ENCODE measurements at regions not wholly inside any gene's neighbourhood (a gene's known extent, or its start where the extent isn't known, plus 50 kb on each side); places are given as distances from the start of the nearest gene placed in this dataset.

DNA sequence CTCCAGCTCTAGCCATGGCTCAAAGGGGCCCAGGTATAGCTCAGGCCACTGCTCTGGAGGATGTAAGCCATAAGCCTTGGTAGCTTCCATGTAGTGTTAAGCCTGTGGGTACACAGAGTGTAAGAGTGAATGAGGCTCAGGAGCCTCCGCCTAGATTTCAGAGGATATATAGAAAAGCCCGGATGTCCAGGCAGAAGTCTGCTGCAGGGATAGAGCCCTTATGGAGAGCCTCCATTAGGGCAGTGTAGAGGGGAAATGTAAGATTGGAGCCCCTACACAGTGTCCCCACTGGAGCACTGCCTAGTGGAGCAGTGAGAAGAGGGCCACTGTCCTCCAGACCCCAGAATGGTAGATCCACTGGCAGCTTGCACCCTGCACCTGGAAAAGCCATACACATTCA is 240.8 kb upstream of the KLF14 start:
- TF ChIP-seq, protein P1, sequence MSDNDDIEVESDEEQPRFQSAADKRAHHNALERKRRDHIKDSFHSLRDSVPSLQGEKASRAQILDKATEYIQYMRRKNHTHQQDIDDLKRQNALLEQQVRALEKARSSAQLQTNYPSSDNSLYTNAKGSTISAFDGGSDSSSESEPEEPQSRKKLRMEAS (IDR thresholded peaks at IDR 0.05), result no peak
- TF ChIP-seq ZBTB7A (IDR thresholded peaks at IDR 0.05; ENCODE audit: low read depth) (no peak), NFIC (IDR thresholded peaks at IDR 0.05) (no peak), EGR1 (IDR thresholded peaks at IDR 0.05) (no peak), TAF1 (IDR thresholded peaks at IDR 0.05; ENCODE audit: low read depth) (no peak)

DNA sequence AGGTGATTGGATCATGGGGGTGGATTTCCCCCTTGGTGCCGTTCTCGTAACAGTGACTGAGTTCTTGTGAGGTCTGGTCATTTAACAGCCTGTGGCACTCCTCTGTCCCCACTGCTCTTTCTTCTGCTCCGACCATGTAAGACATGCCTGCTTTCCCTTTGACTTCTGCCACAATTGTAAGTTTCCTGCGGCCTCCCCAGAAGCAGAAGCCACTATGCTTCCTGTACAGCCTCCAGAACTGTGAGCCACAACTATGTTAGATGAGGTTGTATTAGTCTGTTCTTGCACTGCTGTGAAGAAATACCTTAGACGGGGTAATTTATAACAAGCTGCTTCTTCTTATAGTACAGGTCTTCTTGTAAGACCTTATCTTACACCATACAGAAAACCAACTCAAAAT is 241.7 kb upstream of the KLF14 start:
- TF ChIP-seq YY1 (IDR thresholded peaks at IDR 0.05; ENCODE audit: low read depth), result no peak
- TF ChIP-seq ZBTB7A (IDR thresholded peaks at IDR 0.05; ENCODE audit: low read depth), result no peak
- no peak for TF ChIP-seq CREB1 (IDR thresholded peaks at IDR 0.05; ENCODE audit: low read depth)
- TF ChIP-seq RAD21 (IDR thresholded peaks at IDR 0.05; ENCODE audit: low read depth), result no peak
- TF ChIP-seq EGR1 (IDR thresholded peaks at IDR 0.05), result no peak
- no peak for TF ChIP-seq CEBPB (IDR thresholded peaks at IDR 0.05)
- TF ChIP-seq TEAD4 (IDR thresholded peaks at IDR 0.05), result no peak
- TF ChIP-seq, protein P1 (IDR thresholded peaks at IDR 0.05), result no peak
- no peak for TF ChIP-seq NFIC (IDR thresholded peaks at IDR 0.05)
- TF ChIP-seq TCF12 (IDR thresholded peaks at IDR 0.05; ENCODE audit: low read depth), result no peak
- TF ChIP-seq FOXM1 (IDR thresholded peaks at IDR 0.05; ENCODE audit: borderline replicate concordance, low read depth), result no peak
- TF ChIP-seq EP300 (IDR thresholded peaks at IDR 0.05; ENCODE audit: borderline replicate concordance), result no peak
- TF ChIP-seq, protein P2, sequence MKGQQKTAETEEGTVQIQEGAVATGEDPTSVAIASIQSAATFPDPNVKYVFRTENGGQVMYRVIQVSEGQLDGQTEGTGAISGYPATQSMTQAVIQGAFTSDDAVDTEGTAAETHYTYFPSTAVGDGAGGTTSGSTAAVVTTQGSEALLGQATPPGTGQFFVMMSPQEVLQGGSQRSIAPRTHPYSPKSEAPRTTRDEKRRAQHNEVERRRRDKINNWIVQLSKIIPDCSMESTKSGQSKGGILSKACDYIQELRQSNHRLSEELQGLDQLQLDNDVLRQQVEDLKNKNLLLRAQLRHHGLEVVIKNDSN (IDR thresholded peaks at IDR 0.05), result no peak

DNA sequence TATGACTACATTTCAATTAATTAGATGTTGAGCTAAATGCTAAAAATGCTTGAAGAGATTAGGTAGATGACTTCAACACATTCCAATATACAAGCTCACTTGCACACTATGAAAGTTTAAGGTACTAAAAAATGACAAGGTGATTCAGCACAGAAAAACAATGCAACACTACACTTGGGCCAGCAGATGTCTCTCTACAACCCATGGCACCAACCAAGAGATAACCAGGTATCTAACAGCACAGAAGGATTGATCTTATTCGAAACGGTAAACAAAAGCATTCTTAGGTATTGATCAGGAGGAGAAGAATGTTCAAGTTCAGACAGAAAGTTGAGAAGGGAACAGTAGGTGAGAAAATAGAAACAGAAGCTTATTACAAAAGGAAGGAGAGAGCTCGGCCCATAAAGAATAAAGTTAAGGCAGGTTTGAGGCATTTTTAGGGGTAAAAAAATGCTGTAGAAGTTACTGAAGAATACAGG is 248.2 kb upstream of the KLF14 start:
- TF ChIP-seq ZBTB7A (IDR thresholded peaks at IDR 0.05; ENCODE audit: low read depth), result no peak
- TF ChIP-seq RAD21 (IDR thresholded peaks at IDR 0.05; ENCODE audit: low read depth), result peak; percentile 72

DNA sequence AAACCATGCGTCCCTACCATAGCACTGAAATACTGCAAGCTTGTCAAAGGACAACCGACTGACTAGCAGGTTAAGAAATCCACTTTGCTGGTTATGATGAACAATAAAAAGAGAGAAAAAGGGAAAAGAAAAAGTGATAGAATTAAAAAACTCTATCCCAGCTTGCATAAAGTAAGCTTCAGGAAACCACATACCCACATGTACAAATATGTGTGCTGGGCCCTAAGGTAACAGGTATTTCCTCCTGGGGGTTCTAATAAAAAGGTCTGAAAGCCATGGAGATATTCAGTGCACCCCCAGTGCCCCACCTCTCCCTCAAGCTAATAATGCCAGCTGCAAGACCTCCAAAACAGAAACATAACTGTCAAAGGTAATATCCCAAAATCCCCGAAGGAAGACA is 248.6 kb upstream of the KLF14 start:
- TF ChIP-seq, protein P1 (IDR thresholded peaks at IDR 0.05), result no peak
- TF ChIP-seq EP300 (IDR thresholded peaks at IDR 0.05; ENCODE audit: borderline replicate concordance), result no peak
- TF ChIP-seq NFIC (IDR thresholded peaks at IDR 0.05), result no peak
- no peak for TF ChIP-seq ZBTB7A (IDR thresholded peaks at IDR 0.05; ENCODE audit: low read depth)
- TF ChIP-seq, protein P3, sequence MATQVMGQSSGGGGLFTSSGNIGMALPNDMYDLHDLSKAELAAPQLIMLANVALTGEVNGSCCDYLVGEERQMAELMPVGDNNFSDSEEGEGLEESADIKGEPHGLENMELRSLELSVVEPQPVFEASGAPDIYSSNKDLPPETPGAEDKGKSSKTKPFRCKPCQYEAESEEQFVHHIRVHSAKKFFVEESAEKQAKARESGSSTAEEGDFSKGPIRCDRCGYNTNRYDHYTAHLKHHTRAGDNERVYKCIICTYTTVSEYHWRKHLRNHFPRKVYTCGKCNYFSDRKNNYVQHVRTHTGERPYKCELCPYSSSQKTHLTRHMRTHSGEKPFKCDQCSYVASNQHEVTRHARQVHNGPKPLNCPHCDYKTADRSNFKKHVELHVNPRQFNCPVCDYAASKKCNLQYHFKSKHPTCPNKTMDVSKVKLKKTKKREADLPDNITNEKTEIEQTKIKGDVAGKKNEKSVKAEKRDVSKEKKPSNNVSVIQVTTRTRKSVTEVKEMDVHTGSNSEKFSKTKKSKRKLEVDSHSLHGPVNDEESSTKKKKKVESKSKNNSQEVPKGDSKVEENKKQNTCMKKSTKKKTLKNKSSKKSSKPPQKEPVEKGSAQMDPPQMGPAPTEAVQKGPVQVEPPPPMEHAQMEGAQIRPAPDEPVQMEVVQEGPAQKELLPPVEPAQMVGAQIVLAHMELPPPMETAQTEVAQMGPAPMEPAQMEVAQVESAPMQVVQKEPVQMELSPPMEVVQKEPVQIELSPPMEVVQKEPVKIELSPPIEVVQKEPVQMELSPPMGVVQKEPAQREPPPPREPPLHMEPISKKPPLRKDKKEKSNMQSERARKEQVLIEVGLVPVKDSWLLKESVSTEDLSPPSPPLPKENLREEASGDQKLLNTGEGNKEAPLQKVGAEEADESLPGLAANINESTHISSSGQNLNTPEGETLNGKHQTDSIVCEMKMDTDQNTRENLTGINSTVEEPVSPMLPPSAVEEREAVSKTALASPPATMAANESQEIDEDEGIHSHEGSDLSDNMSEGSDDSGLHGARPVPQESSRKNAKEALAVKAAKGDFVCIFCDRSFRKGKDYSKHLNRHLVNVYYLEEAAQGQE (IDR thresholded peaks at IDR 0.05; ENCODE audit: low read depth), result no peak
- TF ChIP-seq, protein P2 (IDR thresholded peaks at IDR 0.05), result no peak
- TF ChIP-seq FOXM1 (IDR thresholded peaks at IDR 0.05; ENCODE audit: borderline replicate concordance, low read depth), result no peak
- no peak for TF ChIP-seq TCF12 (IDR thresholded peaks at IDR 0.05; ENCODE audit: low read depth)
- no peak for TF ChIP-seq TEAD4 (IDR thresholded peaks at IDR 0.05)
- no peak for TF ChIP-seq YY1 (IDR thresholded peaks at IDR 0.05; ENCODE audit: low read depth)

DNA sequence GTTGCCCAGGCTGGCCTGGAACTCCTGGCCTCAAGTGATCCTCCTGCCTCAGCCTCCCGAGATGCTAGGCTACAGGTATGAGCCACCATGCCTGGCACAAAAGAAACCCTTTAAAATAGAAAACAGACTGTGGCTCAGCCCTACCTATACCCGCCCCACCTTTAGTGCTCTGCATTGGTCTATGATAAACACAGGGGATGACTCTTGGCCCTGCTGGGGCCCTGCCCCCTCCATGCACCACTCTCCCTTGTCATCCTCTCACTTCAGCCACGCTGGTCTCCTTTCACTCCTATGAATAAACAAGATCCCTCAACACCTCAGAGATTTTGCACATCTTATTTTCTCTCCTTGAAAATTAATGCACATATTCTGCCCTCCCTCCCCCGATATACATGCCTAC is 251.4 kb upstream of the KLF14 start:
- no peak for TF ChIP-seq CREB1 (IDR thresholded peaks at IDR 0.05; ENCODE audit: low read depth)
- TF ChIP-seq, protein P2 (IDR thresholded peaks at IDR 0.05), result no peak
- TF ChIP-seq EP300 (IDR thresholded peaks at IDR 0.05; ENCODE audit: borderline replicate concordance), result no peak
- no peak for TF ChIP-seq TAF1 (IDR thresholded peaks at IDR 0.05; ENCODE audit: low read depth)
- TF ChIP-seq YY1 (IDR thresholded peaks at IDR 0.05; ENCODE audit: low read depth), result no peak
- TF ChIP-seq EGR1 (IDR thresholded peaks at IDR 0.05), result no peak
- TF ChIP-seq CEBPB (IDR thresholded peaks at IDR 0.05), result no peak
- TF ChIP-seq, protein P3 (IDR thresholded peaks at IDR 0.05; ENCODE audit: low read depth), result no peak
- TF ChIP-seq TEAD4 (IDR thresholded peaks at IDR 0.05), result no peak
- no peak for TF ChIP-seq ZBTB7A (IDR thresholded peaks at IDR 0.05; ENCODE audit: low read depth)

DNA sequence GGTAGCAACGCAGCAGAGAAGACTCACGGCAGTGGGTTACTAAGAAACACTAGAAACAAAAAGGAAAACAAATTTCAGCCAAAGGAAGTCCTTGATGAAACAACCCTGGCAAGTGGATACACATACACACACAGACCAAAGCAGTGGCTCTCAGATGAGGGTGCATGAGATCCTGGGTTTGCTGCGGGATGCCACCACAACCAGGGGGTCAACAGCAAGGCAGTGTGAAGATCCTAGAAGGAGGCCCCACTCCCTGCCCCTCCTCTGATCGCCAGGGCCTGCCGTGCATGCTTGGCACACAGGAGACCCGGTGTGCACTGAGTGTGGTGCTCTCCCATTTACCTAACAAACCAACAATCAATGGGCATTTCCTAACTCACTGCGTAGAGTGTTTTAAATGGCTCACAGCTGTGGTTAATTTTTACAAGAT is 252.3 kb upstream of the KLF14 start:
- TF ChIP-seq, protein P1 (IDR thresholded peaks at IDR 0.05), result no peak
- TF ChIP-seq CREB1 (IDR thresholded peaks at IDR 0.05; ENCODE audit: low read depth) (no peak), TCF12 (IDR thresholded peaks at IDR 0.05; ENCODE audit: low read depth) (no peak), ZBTB7A (IDR thresholded peaks at IDR 0.05; ENCODE audit: low read depth) (no peak), FOXM1 (IDR thresholded peaks at IDR 0.05; ENCODE audit: borderline replicate concordance, low read depth) (no peak), RAD21 (IDR thresholded peaks at IDR 0.05; ENCODE audit: low read depth) (no peak), TEAD4 (IDR thresholded peaks at IDR 0.05) (no peak), YY1 (IDR thresholded peaks at IDR 0.05; ENCODE audit: low read depth) (no peak), EP300 (IDR thresholded peaks at IDR 0.05; ENCODE audit: borderline replicate concordance) (no peak), TAF1 (IDR thresholded peaks at IDR 0.05; ENCODE audit: low read depth) (no peak), CEBPB (IDR thresholded peaks at IDR 0.05) (no peak), NFIC (IDR thresholded peaks at IDR 0.05) (no peak)
- TF ChIP-seq, protein P3 (IDR thresholded peaks at IDR 0.05; ENCODE audit: low read depth), result no peak
- TF ChIP-seq, protein P2 (IDR thresholded peaks at IDR 0.05), result no peak

Data from Ishikawa (cell line).